NCI-H2196 (cell line): ENCODE measurements at regions not wholly inside any gene's neighbourhood (a gene's known extent, or its start where the extent isn't known, plus 50 kb on each side); places are given as distances from the start of the nearest gene placed in this dataset.
A peak's percentile ranks its signal among the peaks of the same experiment; 100 is the strongest.

Source experiments
- DNase-seq: peaks from one replicate; lab custom pipeline; 2025; ENCODE audit not compliant: unreplicated experiment; lab: John Stamatoyannopoulos, UW

DNA sequence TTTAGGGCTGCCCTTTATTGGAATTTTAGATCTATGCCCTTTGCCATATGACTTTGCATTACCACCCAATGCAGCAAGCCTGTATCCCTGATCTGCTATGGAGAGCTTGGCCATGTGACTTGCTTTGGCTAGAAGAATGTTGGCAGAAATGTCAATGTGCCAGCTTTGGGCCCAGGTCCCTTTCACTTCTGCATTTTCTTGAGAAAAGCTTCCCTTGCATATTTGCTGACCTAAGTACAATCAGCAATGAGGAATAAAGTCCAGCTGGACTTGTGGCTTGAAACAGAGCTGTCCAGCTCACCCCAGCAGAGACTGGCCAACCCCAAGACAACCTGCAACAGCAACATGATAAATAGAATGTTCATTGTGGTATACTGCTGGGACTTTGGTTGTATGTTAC, 135.9 kb downstream of the PAH start:
- no peak for DNase-seq

DNA sequence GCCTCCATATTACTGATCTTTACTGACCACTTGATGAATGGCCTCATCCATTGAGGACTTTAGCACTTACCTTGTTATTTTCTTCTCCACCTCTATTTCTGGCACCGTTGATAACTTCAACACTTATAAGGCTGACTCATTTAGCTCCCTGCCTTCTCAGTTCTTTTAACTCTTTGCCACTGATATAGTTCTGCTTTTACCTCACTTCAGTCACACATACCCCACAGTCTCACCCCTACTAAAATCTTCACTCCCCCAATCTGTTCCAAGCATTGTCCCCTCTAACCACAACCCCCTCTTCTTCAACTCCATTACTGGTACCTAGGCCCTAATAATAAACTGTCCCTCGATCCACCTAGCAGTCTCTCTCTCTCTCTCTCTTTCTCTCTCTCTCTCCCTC, 141.0 kb downstream of the PAH start:
- DNase-seq: no peak

DNA sequence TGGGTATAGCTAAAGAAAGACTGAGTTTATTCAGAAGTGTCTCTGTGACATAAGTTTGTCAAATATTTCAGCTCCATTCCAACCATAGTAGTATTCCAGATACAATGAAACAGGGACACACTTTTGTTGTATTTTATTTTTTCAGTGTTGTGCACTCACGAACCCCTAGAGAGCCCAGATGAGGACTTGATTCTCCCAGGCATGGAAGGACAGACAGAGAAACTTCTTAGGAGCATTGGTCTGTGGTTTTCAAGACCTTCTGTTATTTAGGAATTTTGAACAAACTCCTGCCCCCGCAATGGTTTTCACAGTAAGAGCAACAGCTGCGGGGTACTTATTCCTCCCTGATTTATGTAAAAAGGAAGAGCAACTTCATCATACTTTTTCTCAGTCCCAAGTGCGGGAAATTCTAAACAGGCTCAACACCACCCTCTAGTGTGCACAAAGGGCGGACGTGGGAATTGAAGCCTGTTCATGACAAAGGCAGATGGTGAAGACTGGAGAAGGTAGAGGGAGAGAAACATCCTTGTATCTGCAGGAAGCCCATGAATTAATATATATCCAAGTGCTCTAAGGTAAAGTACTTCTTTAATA, 147.6 kb downstream of the PAH start:
- DNase-seq: peak; percentile 59

DNA sequence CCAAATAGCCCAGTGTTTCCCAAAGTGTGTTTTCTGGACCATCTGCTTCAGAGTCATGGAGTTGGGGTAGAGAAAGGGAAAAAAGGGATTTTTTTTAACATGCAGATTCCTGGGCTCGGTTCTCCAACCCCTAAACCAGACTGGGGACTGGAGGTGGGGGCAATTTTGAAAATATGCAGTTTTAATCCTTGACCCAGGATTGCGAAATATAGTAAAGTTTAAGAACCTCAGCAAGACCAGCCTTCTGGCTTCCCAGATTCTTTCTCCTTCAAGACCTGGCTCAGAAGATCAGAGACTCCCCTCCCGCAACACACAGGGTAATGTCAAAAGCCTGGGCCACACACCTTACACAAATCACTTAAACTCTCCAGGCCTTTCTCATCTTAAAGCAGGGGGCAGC, 150.1 kb downstream of the PAH start:
- DNase-seq: no peak

DNA sequence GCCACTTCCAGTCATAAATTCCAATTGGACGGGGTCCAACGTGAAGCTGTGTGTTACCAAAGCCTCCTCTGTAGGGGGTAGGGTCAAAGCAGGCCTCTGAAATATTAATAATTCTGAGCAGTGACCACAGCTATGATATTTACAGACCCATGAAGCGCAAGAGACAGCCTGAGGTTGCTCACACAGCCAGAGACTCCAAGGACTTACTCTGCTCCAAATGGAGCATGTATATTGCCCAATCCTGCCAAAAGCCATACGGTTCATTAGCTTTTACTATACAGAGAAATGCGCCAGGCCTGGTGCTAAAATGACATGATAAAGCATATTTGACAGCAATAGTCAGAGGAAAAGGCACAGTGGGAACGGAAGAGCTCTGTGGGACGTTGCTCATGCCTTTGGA, 151.3 kb downstream of the PAH start:
- no peak for DNase-seq

DNA sequence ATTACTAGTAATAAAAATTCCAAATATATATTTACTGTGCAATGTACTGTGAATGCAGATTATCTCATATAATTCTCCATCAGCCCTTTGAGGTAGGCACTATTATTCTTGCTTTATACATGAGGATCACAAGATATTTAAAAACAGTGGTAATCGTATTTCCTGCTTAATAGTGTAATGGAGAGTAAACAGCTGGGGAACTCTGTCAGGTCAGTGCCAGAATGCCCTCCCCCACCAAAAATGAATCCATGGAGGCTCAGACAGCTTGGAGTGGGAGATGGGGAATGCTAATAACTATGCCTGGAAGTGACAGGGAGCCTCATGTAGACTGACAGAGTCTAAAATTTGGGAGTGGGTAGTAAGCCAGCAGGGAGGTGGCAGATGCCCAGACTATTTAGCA, 153.6 kb downstream of the PAH start:
- no peak for DNase-seq

DNA sequence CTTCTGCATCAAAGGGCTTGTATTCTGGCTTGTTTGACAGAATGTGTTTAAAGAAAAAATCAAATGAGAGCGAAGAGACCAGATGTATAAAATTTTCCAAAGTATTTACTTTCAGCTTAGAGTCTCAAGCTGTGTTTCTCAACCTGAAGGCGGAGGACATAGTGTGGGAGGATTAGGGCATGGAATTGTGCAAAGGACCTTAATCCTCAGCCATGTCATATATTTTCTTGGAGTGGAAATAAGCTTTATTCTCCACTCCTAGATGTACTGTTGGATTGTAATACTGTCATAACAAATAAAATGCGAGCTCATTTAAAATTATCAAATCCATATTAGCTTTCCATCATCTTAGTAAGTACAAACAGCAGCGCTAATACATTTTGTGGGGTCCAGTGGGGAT, 154.0 kb downstream of the PAH start:
- DNase-seq: no peak

DNA sequence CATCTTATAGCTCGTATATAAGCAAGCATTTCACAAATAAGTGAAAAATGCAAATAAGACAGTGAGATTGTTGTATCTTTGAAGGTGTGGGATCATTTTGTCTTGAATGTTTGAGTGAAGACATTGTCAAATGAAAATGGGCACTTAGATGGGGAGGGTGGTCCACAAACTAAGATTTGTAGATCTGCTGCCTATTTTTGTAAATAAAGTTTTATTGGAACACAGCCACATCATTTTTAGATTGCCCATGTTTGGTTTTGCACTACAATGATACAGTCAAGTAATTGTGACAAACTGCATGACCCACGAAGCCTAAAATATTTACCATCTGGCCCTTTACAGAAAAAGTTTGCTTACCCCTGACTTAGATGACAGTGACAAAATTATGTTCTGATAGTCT, 156.7 kb downstream of the PAH start:
- DNase-seq: no peak

DNA sequence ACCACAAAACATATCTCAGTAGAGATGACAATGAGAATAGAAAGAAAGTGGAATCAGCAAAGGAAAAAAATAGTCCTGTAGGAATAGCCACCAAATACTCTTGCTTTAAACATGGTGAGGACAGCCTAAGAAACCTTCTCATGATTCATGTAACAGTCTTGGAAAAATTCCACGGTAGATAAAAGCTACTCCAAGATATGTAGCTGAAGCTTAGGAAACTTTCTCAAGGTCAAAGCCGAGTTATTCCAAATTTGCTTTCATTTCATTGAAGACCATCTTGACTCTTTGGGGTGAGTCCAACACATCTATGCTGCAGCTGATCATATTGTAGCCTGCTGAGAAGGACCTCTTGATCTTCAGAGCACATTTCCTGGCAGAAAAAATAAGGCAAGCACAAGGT, 157.6 kb downstream of the PAH start:
- DNase-seq: no peak

DNA sequence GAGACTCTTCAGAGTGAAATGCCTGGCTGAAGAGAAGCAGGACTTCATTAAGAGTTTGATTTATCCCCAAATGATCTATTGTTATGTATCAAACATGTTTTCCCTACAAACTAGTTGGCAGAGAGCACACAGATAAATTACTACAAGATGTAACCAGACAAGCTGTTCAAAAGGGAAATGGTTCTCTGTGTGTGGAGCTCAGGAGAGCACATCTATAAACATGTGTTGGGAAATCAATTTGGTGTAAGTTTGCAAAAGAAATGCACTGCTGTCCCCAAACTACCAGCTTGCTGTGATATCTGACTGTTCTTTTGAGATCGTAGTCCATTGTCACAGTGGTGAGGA, 159.2 kb downstream of the PAH start:
- DNase-seq: no peak

DNA sequence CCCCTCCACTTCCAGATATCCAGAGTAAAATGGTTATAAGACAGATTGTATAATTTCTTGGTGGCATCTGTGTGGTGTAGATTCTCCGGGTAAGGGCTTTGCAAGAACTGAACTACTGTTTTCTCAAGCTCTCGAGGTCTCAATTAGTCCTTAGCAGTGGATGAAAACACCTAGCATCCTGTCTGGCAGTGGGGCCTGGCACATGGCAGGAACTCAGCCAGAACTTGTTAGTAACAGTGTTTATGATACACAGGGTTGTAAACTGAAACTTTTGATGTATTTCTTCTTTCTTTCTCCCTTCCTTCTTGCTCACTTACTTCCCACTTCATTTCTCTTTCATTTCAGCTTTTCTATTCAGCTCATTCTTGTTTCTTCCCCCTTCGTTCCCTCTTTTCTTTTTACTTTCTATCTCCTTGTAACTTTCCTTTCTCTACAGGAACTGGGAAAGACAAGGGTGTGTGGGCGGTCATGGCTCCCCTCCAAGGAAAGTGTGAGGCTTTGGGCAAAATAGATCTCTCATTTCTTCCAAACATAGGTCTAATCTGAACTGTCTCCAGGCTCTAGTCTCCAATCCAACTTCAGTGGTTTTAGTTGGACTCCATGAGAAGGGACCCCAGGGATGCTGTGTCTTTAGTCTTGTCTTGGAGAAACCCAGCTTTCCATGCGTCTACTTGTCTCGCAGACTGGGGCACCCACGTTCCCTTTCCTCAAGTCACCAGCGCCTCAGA, 159.7 kb downstream of the PAH start:
- no peak for DNase-seq

DNA sequence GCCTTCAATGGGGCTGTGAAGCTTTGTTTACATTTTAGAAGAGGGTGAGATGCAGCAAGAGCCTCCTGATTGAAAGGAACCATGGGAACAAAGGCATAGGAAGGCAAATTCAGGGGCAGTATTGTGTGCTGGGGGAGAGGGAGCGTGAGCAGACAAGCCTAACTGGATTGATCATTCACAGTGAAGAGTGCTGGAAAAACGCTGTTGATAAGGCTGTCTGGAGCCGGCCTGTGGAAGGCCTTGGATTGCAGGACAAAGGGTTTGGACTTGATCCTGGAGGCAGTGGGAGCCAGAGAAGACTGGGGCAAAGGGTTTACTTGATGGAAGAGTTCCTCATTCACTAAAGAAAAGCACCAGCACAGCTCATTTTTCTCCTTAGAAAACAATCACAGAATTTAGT, 160.5 kb downstream of the PAH start:
- no peak for DNase-seq

DNA sequence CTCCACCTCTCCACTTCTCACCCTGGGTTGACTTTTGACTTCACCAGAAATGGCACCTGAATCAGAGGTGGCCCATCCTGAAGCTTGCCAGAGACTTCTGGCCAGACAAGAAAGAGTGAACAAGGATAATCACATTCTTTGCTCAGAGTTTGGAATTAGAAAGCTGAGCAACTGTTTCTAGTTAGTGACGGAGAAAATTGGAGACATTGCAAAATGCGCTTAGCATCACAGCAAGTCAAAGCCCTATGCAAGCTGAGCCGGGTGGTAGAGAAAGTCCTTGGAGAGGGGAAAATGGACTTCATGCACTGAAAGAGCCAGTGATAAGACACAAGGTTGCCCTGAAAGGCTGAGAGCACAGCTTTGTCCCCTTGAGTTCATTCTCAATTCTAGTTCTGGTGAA, 161.8 kb downstream of the PAH start:
- DNase-seq: no peak

DNA sequence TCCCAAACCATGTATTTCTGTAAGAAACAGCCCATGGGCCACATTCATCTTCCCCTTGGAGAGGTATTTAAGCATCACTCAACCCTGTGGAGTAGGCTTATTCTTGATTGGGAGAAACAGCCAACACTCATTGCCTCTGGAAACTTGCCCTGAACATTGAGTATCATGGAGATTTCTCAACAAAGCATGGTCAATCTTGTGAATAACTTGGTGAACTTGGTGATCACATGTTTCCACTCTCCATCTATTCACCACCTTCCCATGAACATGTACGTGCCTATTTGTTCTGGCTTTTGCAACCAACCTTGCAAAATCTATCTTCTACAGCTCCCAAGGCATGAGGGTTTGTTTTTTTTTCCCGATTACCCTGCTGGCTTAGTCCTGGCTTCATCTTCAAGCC, 163.2 kb downstream of the PAH start:
- DNase-seq: no peak

DNA sequence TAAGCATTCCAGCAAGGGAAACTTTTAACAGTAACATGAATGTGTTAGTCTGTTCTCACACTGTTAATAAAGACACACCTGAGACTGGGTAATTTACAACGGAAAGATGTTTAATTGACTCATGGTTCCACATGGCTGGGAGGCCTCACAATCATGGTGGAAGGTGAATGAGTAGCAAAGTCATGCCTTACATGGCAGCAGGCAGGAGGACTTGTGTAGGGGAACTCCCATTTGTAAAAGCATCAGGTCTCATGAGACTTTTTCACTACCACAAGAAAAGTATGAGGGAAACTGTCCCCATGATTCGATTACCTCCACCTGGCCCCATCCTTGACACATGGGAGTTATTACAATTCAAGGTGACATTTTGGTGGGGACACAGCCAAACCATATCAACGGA, 168.3 kb downstream of the PAH start:
- no peak for DNase-seq

DNA sequence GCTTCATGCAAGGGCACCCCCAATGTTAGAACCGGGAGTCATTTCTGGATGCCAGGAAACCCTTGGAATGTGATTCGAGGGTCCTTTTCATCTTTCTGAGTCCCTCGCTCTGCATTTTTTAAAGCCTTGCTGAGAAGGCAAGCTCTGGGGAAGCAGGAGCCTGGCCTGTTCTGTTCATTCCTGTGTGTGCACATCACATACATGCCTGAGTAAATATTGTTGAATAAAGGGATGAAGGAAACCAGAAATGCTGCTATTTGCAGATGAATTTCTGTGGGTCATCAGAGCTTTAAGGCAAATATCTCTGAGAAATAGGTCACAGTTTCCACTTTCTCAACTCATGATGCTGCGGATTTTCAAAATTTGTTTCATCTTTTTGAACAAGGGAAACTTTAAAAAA, 170.1 kb downstream of the PAH start:
- DNase-seq: no peak

DNA sequence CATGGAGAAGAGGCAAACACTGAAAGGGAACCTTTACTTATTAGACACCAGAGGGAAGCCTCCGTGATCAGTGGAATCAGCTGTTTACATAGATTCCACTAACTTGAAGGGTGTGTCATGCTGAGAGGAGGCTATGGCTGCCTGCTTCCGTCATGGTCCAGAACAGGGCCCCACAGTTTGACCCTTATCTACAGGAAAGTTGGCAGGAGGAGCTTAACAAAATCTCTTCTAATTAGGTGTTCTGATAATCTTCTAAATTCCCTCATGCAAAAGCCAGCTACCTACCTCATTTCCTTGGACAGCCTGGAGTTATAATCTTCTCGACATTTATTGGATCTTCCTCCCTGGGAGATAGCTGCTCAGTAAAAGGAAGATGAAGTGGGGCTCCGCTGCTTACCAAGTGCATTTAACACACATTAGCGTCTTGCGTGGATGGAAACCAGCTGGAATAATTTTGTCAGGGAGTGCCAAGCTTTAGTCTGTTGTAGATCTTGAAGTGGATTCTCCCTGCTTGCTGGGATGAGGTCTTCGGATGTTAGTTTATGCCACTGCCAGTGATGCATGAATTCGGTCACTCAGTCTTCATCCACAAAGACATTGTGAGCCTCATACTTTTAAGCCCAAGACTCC, 171.0 kb downstream of the PAH start:
- no peak for DNase-seq

DNA sequence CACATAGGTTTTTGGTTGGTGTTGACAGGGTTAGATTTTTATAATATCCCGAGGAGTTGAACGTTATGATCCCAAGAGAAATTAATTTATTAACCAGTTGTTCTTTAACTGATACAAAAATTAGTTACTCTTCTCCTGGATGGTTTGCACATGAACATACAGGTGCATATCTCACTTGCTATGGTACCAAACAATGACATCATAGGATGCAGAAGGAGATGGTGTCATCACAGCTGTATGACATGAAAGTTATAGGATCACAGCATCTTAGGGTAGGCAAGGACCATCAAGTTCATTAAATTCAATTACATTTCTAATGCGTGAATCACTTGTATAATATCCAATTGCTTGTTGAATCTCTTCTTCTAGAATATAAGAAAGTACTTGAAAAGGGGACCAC, 175.8 kb downstream of the PAH start:
- no peak for DNase-seq

DNA sequence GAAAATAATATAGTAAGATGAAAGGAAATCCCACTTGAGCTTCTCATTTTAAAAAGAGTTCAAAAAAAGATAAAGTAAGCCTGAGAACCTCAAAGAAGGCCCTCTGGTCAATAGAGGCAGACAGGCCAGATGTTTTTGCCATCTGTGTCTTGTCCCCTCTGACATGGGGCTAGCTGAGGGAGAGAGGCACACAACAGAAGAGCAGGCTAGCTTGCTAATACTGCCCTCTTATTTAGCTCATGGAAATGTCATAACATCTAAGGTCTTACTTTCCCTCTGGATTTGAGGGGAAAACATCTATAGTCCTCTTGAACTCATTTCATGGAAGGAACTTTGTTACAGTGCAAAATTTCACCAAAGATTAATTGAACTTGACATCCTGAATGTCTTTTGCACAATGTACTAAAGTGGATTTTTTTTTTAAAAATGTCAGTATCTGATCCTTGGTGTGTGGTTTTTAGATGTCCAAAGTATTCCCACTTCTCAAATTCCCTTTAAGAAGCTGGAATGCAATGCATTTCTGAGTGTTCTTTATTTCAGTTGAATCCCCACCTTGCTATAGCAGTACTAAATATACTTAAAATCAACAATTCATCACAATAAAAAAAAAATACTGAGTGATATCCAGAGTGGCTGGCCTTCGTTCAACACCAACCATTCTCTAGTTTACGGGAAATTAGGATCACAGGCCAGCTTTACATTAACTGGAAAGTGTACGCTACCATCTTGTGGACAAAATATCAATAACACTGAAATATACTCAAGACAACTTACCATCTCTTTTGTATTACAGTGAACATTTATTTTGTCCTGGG, 176.7 kb downstream of the PAH start:
- DNase-seq: peak; percentile 27

DNA sequence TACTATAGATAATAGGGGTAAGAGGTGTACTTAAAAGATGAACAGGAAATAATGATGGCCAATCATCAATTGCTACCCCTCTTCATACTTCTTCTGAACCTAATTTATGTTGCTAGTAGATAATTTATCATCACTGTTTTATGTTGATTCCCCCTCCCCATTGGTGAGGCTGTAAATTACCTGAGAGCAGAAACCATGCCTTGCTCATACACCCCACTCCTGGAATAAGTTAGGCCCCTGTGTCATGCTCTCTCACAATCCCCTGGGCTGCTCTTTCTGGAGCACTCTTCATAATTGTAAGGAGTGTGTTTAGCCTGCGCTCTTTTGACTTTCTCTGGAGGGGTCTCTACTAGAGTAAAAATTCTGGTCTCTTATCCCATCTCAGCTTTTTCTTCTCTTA, 180.7 kb downstream of the PAH start:
- DNase-seq: no peak

DNA sequence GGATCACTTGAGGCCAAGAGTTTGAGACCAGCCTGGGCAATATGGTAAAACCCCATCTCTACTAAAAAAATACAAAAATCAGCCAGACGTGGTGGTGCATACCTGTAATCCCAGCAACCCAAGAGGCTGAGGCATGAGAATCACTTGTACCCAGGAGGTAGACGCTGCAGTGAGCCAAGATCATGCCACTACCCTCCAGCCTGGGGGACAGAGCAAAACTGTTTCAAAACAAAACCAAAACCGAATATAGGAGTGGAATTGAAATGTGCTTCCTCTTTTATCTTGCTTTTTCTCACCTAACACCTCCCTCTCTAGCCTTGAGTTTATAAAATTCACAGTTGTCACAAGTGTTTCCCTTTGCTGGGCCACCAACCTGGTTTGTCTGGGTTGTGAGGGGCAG, 181.9 kb downstream of the PAH start:
- DNase-seq: no peak

DNA sequence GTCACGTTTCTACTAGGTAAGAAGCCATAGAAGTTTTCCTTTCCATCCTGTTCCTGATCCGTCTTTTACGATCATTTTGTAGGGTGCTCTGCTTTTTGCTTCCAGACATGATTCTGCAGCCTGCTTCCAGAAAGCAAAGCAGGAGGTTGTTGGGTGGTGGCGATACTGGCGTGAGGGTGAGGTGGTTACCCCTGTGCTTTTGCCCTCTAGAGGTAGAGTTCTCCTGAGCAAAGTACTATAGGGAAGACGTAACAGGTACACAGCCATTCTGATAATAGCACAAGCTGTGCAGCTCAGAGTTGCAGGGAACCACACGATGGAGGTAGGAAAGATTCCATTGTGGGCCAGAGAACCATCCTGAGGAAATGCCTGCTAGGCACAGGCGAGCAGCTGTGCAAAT, 186.0 kb downstream of the PAH start:
- no peak for DNase-seq
